Fibroblast of pulmonary artery (primary cell): ENCODE measurements at regions not wholly inside any gene's neighbourhood (a gene's known extent, or its start where the extent isn't known, plus 50 kb on each side); places are given as distances from the start of the nearest gene placed in this dataset.

ENCODE experiments used
- DNase-seq: peaks from one replicate; pipeline ENCODE4 v3.0.0-alpha.2; 2010; ENCODE audit warnings: low read depth
- H3K4me3 ChIP-seq: replicated peaks from 2 replicates; pipeline ENCODE4 v1.5.1; 2011; ENCODE audit warnings: low read depth, mild to moderate bottlenecking, control low read depth, low read length, moderate library complexity
- TF ChIP-seq, protein P1 (sequence below): IDR thresholded peaks from 2 replicates; pipeline ENCODE4 v1.5.1; 2011; ENCODE audit warnings: mild to moderate bottlenecking, control low read depth, low read length, inconsistent platforms; ENCODE audit errors: missing control alignments

DNA sequence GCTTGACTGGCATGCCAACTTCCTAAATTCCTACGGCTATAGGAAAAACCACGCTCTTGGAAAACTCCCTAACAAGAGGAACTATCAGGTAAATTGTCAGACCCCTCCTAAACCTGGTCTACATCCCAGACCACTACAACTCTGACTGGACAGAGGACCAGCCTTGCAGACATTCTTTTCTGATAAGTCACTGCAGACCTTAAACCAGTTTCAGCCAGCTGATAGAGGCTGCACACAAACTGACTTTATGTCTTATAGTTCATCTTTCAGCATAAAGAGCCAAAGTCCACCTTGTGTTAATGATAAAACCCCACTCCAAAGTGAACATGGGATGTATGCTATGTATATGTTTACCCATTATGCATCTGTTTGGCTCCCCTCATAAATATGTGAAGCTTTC is 166.6 kb downstream of the KTN1 start:
- H3K4me3 ChIP-seq = no peak overlapping the region
- TF ChIP-seq, protein P1, sequence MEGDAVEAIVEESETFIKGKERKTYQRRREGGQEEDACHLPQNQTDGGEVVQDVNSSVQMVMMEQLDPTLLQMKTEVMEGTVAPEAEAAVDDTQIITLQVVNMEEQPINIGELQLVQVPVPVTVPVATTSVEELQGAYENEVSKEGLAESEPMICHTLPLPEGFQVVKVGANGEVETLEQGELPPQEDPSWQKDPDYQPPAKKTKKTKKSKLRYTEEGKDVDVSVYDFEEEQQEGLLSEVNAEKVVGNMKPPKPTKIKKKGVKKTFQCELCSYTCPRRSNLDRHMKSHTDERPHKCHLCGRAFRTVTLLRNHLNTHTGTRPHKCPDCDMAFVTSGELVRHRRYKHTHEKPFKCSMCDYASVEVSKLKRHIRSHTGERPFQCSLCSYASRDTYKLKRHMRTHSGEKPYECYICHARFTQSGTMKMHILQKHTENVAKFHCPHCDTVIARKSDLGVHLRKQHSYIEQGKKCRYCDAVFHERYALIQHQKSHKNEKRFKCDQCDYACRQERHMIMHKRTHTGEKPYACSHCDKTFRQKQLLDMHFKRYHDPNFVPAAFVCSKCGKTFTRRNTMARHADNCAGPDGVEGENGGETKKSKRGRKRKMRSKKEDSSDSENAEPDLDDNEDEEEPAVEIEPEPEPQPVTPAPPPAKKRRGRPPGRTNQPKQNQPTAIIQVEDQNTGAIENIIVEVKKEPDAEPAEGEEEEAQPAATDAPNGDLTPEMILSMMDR = no peak
- DNase-seq = peak; percentile 27

DNA sequence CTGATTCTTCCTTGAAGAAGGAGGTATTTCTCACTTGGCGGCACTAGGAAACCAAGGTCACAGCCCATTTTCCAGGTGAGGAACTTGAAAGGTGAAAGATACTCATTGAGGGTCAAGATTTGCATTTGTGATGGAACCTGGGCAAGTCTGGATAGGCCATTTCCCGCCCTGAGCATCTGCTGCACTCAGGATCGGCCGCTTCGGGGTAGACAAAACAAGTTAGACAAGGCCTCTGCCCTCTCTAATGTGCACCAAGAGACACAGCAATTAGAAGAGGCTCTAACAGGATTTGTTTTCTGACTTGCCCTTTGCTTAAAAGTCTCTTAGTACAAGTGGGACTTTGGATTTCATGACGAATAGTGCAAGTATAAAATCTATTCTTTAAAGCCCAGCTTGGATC is 167.2 kb downstream of the KTN1 start:
- H3K4me3 ChIP-seq = no peak overlapping the region
- TF ChIP-seq, protein P1 = no peak
- no peak for DNase-seq

DNA sequence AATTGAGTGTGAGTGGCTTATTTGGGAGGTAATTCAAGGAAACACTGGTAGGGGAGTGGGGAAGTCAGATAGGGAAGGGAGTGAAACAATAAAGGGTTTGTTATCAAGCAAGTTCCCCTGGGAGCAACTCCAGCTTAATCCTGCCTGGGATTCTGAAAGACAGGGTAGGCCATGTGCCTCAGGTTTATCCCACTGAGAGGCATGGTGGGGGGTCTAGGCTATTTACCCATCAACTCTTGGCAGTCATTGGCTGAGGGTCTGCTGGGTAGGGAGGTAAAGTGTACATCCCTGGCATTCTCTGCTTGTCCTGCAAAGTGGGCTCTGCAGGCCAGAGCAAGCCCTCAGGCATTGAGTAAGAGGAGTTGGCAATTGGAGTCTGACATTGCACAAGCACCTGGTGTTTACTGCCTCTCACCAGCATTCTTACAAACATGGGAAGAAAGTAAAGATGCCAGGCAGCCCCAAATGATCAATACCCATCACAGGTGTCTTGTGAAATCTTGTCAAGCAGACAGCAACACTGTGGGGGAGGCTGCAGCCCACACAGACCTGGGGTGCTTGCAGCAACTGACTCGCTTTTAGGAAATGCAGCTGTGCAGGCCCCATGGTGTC is 169.3 kb downstream of the KTN1 start:
- DNase-seq = peak; percentile 68
- no peak overlapping the region for H3K4me3 ChIP-seq
- TF ChIP-seq, protein P1 = no peak

DNA sequence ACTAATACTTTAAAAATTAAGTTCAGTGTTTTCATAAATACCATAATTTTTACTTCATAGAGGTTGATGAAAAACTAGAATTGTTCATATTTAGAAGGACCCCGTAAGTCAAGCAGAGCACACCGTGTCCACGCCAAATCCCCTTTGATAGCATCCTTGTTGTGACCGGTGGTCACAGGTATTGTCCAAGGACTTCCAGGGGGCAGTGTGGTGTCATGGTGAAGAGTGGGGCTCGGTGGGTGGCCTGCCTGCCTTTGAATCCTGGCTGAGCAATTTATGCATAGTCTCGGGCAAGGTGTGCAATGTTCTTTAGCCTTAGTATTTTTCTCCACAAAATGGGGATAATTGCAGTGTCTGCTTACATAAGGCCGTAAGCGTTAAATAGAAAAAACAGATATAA is 169.9 kb downstream of the KTN1 start:
- DNase-seq = no peak
- TF ChIP-seq, protein P1 = no peak
- no peak overlapping the region for H3K4me3 ChIP-seq

DNA sequence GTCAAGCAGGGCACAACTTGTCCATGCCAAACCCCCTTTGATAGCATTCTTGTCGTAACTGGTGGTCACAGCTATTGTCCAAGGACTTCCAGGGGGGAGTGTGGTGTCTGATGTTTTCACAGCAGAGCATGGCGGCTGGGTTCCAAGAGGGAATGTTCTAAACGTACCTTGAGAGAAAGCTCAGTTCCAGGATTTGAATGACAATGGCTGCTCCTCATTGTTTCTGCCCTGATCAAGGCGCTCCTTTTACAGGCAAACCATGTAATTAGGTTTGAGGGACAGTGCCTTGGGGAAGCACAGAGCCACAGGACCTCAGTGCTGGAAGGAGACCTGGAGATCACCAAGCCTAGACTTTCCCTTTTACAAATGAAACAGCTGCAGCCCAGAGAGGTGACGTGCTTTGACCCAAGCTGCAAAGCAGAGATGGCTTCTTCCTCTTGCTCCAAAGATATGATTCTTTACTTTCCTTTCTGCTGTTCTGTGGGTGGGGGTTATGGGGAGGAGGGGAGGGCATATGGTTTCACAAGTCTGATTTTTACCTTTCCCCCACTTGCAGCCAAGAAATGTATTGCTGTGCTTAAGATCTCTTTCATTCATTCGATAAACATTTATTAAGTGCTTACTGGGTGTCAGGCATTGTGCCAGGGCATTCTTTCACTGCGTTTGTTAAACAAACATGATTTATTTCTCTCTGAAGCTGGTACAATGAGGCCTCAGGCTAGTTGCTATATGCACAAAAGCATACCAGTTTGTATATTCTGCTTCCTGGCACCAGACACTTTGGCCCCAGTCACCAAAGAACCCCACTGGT is 172.8 kb downstream of the KTN1 start:
- TF ChIP-seq, protein P1 = no peak
- peak; percentile 81 for DNase-seq
- no peak overlapping the region for H3K4me3 ChIP-seq

DNA sequence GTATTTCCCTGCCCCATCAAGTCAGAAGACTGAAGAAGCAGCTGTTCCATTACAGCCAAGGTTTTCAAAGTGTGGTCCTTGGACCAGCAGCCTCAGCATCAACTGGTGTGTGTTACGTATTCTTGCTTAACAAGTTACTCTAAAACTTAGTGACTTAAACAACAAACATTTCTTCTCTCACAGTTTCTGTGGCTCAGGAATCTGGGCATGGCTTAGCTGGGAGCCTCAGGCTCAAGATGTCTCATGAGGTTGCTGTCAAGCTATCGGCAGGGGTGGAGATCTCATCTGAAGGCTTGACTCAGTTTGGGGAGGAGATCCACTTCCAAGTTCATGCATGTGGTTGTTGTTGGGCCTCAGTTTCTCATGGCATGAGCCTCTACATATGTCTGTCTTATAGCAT is 174.5 kb downstream of the KTN1 start:
- no peak overlapping the region for H3K4me3 ChIP-seq
- TF ChIP-seq, protein P1 = no peak
- DNase-seq = no peak
